Heart left ventricle (tissue), 16 donors: ENCODE measurements at regions not wholly inside any gene's neighbourhood (a gene's known extent, or its start where the extent isn't known, plus 50 kb on each side); places are given as distances from the start of the nearest gene placed in this dataset.

ENCODE experiments used
- ATAC-seq, 4 donors: fragments of 200-7000 bp; cut with Tn5 transposase; one replicate each; pipeline ENCODE4 v1.9.1; 2020 to 2022; ENCODE audit warnings: moderate library complexity in 4 of 4, mild to moderate bottlenecking in 3 of 4, moderate number of reproducible peaks in 1 of 4
- DNase-seq, 5 donors: peaks; one replicate each; pipeline ENCODE4 v3.0.0-alpha.2; 2020
- H3K27ac ChIP-seq, 12 donors: fragments of 200-600 bp; sonication (generic) in 4 of 12; one replicate each; pipeline versions ENCODE4 v1.5.0 to v1.8.0; 2016 to 2022; ENCODE audit warnings: mild to moderate bottlenecking in 2 of 12
- H3K27me3 ChIP-seq, 9 donors: fragments of 200-600 bp; sonication (generic) in 2 of 9; one replicate each; pipeline versions ENCODE4 v1.5.1 to v1.8.0; 2016 to 2022; ENCODE audit warnings: mild to moderate bottlenecking in 3 of 9
- H3K36me3 ChIP-seq, 9 donors: fragments of 200-600 bp; sonication (generic) in 2 of 9; one replicate each; pipeline versions ENCODE4 v1.5.0 to v1.8.0; 2018 to 2022; ENCODE audit warnings: mild to moderate bottlenecking in 2 of 9
- H3K4me1 ChIP-seq, 12 donors: fragments of 200-600 bp; sonication (generic) in 4 of 12; one replicate each; pipeline versions ENCODE4 v1.5.0 to v1.8.0; 2016 to 2022; ENCODE audit warnings: mild to moderate bottlenecking in 3 of 12
- H3K4me3 ChIP-seq, 12 donors: fragments of 200-600 bp; sonication (generic) in 4 of 12; one replicate each; pipeline versions ENCODE4 v1.5.0 to v1.8.0; 2017 to 2022; ENCODE audit warnings: mild to moderate bottlenecking in 9 of 12, moderate library complexity in 4 of 12
- H3K9me3 ChIP-seq, 12 donors: fragments of 200-600 bp; sonication (generic) in 4 of 12; one replicate each; pipeline versions ENCODE4 v1.5.0 to v1.8.0; 2016 to 2022; ENCODE audit warnings: mild to moderate bottlenecking in 1 of 12
- CTCF ChIP-seq, 12 donors: fragments of 200-600 bp; sonication (generic) in 4 of 12; IDR thresholded peaks; one replicate each; pipeline versions ENCODE4 v1.5.0 to v1.8.0; 2018 to 2022; ENCODE audit warnings: antibody characterized with exemption in 12 of 12, mild to moderate bottlenecking in 5 of 12
- POLR2A ChIP-seq, 2 donors: fragments of 450-650 bp; IDR thresholded peaks; one replicate each; pipeline ENCODE4 v1.6.1; 2017; ENCODE audit warnings: antibody characterized with exemption in 2 of 2, mild to moderate bottlenecking in 2 of 2, moderate library complexity in 2 of 2
- WGBS, 4 donors: extraction: QIAGEN DNeasy Blood & Tissue Kit in 2 of 4; methylation state at CpG; one replicate each; pipeline versions ENCODE4 v1.1.5 to v1.1.7; 2013 to 2018; 5-methylcytosine and 5-hydroxymethylcytosine counted together
- intact Hi-C, 10 donors: fragments of 100-400 bp; cut with DNase I; formaldehyde crosslinking; loops; one replicate each; pipeline versions ENCODE4 v1.11.1 to v1.14.2; 2022
- donor health status: ischemic (EF 13 %, LVEDD 7.1; RV severe dilation, severe dysfunction).
- donor health status: healthy with polysubstance abuse.
- donor health status: DM: no; HTN: yes; CAD: no.
- donor health status: DM: no; HTN: no; CAD: no.
- donor health status: ischemic (EF 25% LVEDD 6.9; RV normal size, moderate dysfunction).
- donor health status: ischemic (EF 25% LVEDD 5.7; RV mildly dilated, moderate dysfunction).
- donor health status: healthy.
- donor health status: DM: yes; HTN: yes; CAD: no.
- donor health status: ischemic (EF 35%, LVEDD 5.7; RV mildly dilated, moderate dysfunction).
- donor health status: nonischemic (EF 11% LVEDD 7.7; RV severe dilation, severe dysfunction).
- donor health status: DM: yes; HTN: yes; CAD: no.
- donor health status: PGD.
- donor health status: ischemic (EF 29% LVEDD 5.4; RV normal size, mild dysfunction).
- donor health status: nonischemic (EF 23%, LVEDD 6.1; RV moderate dilation, normal function).

DNA sequence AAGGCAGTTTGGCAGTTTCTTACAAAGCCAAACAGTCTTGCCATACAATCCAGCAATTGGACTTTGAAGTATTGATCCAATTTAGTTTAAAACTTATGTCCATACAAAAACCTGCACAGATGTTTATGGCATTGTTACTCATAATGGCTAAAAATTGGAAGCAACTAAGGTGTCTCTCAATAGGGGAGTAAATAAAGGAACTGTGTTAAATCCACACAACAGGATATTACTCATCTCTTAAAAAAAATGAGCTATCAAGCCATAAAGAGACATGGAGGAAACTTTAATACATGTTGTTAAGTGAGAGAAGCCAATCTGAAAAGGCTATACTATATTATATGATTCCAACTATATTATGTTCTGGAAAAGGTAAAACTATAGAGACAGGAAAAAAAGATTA, 313.6 kb upstream of the CD180 start:
- no peak for TF ChIP-seq POLR2A (IDR thresholded peaks at IDR 0.05)
- TF ChIP-seq CTCF (IDR thresholded peaks at IDR 0.05): no peak
- DNase-seq (no peak), ATAC-seq (no peak)
- Histone ChIP-seq H3K27ac (no peak overlapping the region), H3K9me3 (no peaks in the 10 kb centered on the region), H3K4me3 (no peak overlapping the region), H3K36me3 (no peaks in the 10 kb centered on the region), H3K4me1 (no peaks in the 10 kb centered on the region), H3K27me3 (no peaks in the 10 kb centered on the region)
- intact Hi-C loops: loop anchor here in 1 of 10 donors (10.0 kb wide), 1 partner anchor 55 kb away; no protein-coding TSS in a partner anchor

GRCh38 chr5:67509402-67510186, 313.0 kb upstream of the CD180 start:
- no peaks in the 10 kb centered on the region for H3K27me3 ChIP-seq
- H3K9me3 ChIP-seq: no peaks in the 10 kb centered on the region
- H3K36me3 ChIP-seq: no peaks in the 10 kb centered on the region
- no peak overlapping the region for H3K27ac ChIP-seq
- 71 to 92% (median 90%) methylated on average over 5 of the region's 5 CpGs for WGBS, 4 donors
- intact Hi-C loops: loop anchor here in 2 of 10 donors (10.0 kb wide), 2 partner anchors 55 to 745 kb away; no protein-coding TSS in a partner anchor
- no peak overlapping the region for H3K4me3 ChIP-seq
- ATAC-seq: no peak
- no peaks in the 10 kb centered on the region for H3K4me1 ChIP-seq
- DNase-seq: no peak
- TF ChIP-seq CTCF (IDR thresholded peaks at IDR 0.05): no peak
- no peak for TF ChIP-seq POLR2A (IDR thresholded peaks at IDR 0.05)

DNA sequence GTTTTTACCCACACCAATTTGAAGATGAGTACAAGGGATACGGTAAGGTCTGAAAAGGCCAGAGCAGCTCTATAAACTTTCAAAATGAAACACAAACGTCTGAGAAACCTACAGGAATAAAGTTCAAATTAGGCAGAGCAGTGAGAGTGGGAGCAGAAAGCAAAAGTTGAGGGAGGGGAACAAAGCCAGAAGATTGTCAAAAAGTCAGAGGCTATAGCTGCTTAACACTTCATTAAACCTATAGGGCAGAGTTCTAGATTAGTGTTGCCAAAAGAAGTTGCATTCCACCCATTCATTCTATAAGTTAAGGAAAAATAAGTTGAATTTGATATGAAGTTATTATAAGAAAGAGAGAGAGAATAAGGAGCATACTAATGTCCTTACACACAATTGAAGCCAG, 309.6 kb upstream of the CD180 start:
- Histone ChIP-seq H3K36me3 (no peaks in the 10 kb centered on the region), H3K9me3 (no peaks in the 10 kb centered on the region), H3K4me3 (no peak overlapping the region), H3K27ac (no peak overlapping the region), H3K4me1 (no peaks in the 10 kb centered on the region), H3K27me3 (no peaks in the 10 kb centered on the region)
- no peak for DNase-seq
- intact Hi-C loops: loop anchor here in 1 of 10 donors (10.0 kb wide), 1 partner anchor 749 kb away; no protein-coding TSS in a partner anchor
- ATAC-seq: no peak
- TF ChIP-seq POLR2A (IDR thresholded peaks at IDR 0.05): no peak
- TF ChIP-seq CTCF (IDR thresholded peaks at IDR 0.05): no peak
- 77 to 90% (median 83%) methylated on average over 2 of the region's 2 CpGs for WGBS, 4 donors

- ATAC-seq (no peak), DNase-seq (no peak)
- no peaks in the 10 kb centered on the region for H3K4me1 ChIP-seq
- WGBS, 4 donors: 78 to 93% (median 86%) methylated on average over 1 of the region's 1 CpG
- H3K4me3 ChIP-seq: no peak overlapping the region
- H3K9me3 ChIP-seq: peaks cover 0 to 18% (median 5%) of the 10 kb centered on the region in 12 donors
- no peak overlapping the region for H3K27ac ChIP-seq
- intact Hi-C loops: loop anchor here in 1 of 10 donors (10.0 kb wide), 1 partner anchor 752 kb away; no protein-coding TSS in a partner anchor
- TF ChIP-seq POLR2A (IDR thresholded peaks at IDR 0.05) (no peak), CTCF (IDR thresholded peaks at IDR 0.05) (no peak)
- H3K27me3 ChIP-seq: no peaks in the 10 kb centered on the region
- no peaks in the 10 kb centered on the region for H3K36me3 ChIP-seq
Observed at GRCh38 chr5:67502951-67503350, 306.4 kb upstream of the CD180 start.
